ENCODE measurements at regions not wholly inside any gene's neighbourhood (a gene's known extent, or its start where the extent isn't known, plus 50 kb on each side); places are given as distances from the start of the nearest gene placed in this dataset.

GRCh38 chr6:22848121-22848520 lies 278.8 kb downstream of the HDGFL1 start:
- Histone ChIP-seq H3K4me1 (ENCODE audit: control insufficient read depth, insufficient read depth, low read length) (no peaks in the 10 kb centered on the region), H2BK5ac (ENCODE audit: low read depth, low read length, poor library complexity, severe bottlenecking) (no peak overlapping the region), H3K4me2 (ENCODE audit: low read depth, low read length) (no peak overlapping the region), H4K8ac (ENCODE audit: low read depth in 2 of 2, low read length in 2 of 2) (no peak overlapping the region), H4K91ac (ENCODE audit: insufficient read depth, low read depth, low read length) (no peak overlapping the region), H2BK120ac (ENCODE audit: low read depth, low read length) (no peak overlapping the region), H3K4me3 (ENCODE audit: insufficient read depth, low read depth, low read length) (no peak overlapping the region), H4K20me1 (ENCODE audit: insufficient read depth, low read length) (no peaks in the 10 kb centered on the region), H3K4ac (ENCODE audit: low read depth, low read length) (no peak overlapping the region), H3K27me3 (ENCODE audit: control insufficient read depth, insufficient read depth, low read length) (no peaks in the 10 kb centered on the region), H3K23ac (ENCODE audit: low read depth, low read length) (no peak overlapping the region), H3K79me1 (ENCODE audit: low read depth in 1 of 2, low read length in 2 of 2) (no peaks in the 10 kb centered on the region), H2BK15ac (ENCODE audit: low read depth, low read length) (no peak overlapping the region), H3K9ac (ENCODE audit: low read depth, low read length) (no peak overlapping the region), H2AFZ (replicated peaks; ENCODE audit: low read length, poor library complexity) (no peak overlapping the region), H2AK5ac (ENCODE audit: low read depth, low read length) (no peak overlapping the region), H3K9me1 (ENCODE audit: insufficient read depth, low read length) (no peaks in the 10 kb centered on the region), H3K36me3 (ENCODE audit: control insufficient read depth, insufficient read depth, low read length) (no peaks in the 10 kb centered on the region), H4K5ac (ENCODE audit: low read depth, low read length) (no peak overlapping the region), H2AK9ac (replicated peaks; ENCODE audit: low read depth, low read length, poor library complexity) (no peak overlapping the region), H3K27ac (ENCODE audit: insufficient read depth, low read length) (no peak overlapping the region), H3K56ac (ENCODE audit: extremely low read depth, insufficient read depth, low read length) (no peak overlapping the region), H2BK20ac (ENCODE audit: low read depth, low read length) (no peak overlapping the region), H3K18ac (ENCODE audit: low read depth, low read length) (no peak overlapping the region), H3K9me3 (ENCODE audit: control insufficient read depth, insufficient read depth, low read length) (no peaks in the 10 kb centered on the region), H3K14ac (replicated peaks; ENCODE audit: low read depth, low read length) (no peak overlapping the region)
- POLR2A ChIA-PET (ENCODE audit: unreplicated experiment) = no interaction called here
- TF ChIP-seq MAZ (IDR thresholded peaks at IDR 0.05; ENCODE audit: borderline replicate concordance, low read depth, low read length) (no peak), CHD1 (IDR thresholded peaks at IDR 0.05; ENCODE audit: low read depth, low read length) (no peak), MAFK (IDR thresholded peaks at IDR 0.05; ENCODE audit: low read depth, low read length) (no peak), CEBPB (IDR thresholded peaks at IDR 0.05; ENCODE audit: low read depth, low read length) (no peak), MXI1 (IDR thresholded peaks at IDR 0.05; ENCODE audit: borderline replicate concordance, low read depth, low read length) (no peak), RAD21 (IDR thresholded peaks at IDR 0.05; ENCODE audit: low read length) (no peak), ELK1 (IDR thresholded peaks at IDR 0.05; ENCODE audit: borderline replicate concordance, low read depth, low read length) (no peak), USF2 (IDR thresholded peaks at IDR 0.05; ENCODE audit: low read depth, low read length) (no peak)
- TF ChIP-seq, protein P1, sequence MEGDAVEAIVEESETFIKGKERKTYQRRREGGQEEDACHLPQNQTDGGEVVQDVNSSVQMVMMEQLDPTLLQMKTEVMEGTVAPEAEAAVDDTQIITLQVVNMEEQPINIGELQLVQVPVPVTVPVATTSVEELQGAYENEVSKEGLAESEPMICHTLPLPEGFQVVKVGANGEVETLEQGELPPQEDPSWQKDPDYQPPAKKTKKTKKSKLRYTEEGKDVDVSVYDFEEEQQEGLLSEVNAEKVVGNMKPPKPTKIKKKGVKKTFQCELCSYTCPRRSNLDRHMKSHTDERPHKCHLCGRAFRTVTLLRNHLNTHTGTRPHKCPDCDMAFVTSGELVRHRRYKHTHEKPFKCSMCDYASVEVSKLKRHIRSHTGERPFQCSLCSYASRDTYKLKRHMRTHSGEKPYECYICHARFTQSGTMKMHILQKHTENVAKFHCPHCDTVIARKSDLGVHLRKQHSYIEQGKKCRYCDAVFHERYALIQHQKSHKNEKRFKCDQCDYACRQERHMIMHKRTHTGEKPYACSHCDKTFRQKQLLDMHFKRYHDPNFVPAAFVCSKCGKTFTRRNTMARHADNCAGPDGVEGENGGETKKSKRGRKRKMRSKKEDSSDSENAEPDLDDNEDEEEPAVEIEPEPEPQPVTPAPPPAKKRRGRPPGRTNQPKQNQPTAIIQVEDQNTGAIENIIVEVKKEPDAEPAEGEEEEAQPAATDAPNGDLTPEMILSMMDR (conservative IDR thresholded peaks at IDR 0.05; ENCODE audit: low read depth, low read length) = no peak
- intact Hi-C loops (cut with micrococcal nuclease) (no loop called here), in situ Hi-C loops (cut with MboI; ENCODE audit: low sequenced_read_pairs) (no loop called here), dilution Hi-C loops (cut with HindIII; ENCODE audit: low sequenced_read_pairs, unreplicated experiment) (no loop called here)
- ATAC-seq (ENCODE audit: low read depth) (no peak), DNase-seq (no peak)
- BruUV-seq (replicated peaks) = no TSS peak
- WGBS, 2 experiments (ENCODE audit: extremely low coverage in 2 of 2, insufficient read length in 1 of 2) = no CpG with 5 or more reads among the region's 2 CpGs
- CTCF ChIA-PET = no interaction called here
